IMR-90 (cell line): ENCODE measurements at regions not wholly inside any gene's neighbourhood (a gene's known extent, or its start where the extent isn't known, plus 50 kb on each side); places are given as distances from the start of the nearest gene placed in this dataset.

Source experiments
- ATAC-seq: fragments of 200-7000 bp; cut with Tn5 transposase; 2 replicates; pipeline ENCODE4 v1.9.1; 2020; ENCODE audit warnings: low read depth, mild to moderate bottlenecking, moderate library complexity
- BruUV-seq: library from RNA; stranded (reverse); fragments of 400-500 nt; replicated peaks from 2 replicates; lab custom pipeline; 2021; lab: Mats Ljungman, UMichigan
- CTCF ChIA-PET: fragments of 300-600 bp; formaldehyde crosslinking; extraction: SDS; loops from one replicate; lab custom pipeline; 2021; ENCODE audit warnings: antibody characterized with exemption; lab: Yijun Ruan, JAX
- POLR2A ChIA-PET: fragments of 300-600 bp; sonication (Branson Sonifier 250); formaldehyde crosslinking; loops from one replicate; lab custom pipeline; 2022; ENCODE audit warnings: antibody characterized with exemption; ENCODE audit not compliant: unreplicated experiment; lab: Charles Lee
- DNase-seq: peaks from one replicate; pipeline ENCODE4 v3.0.0; 2013
- H2AFZ ChIP-seq: replicated peaks from 2 replicates; pipeline ENCODE3; 2013; ENCODE audit warnings: low read length, mild to moderate bottlenecking; ENCODE audit not compliant: poor library complexity
- H2AK5ac ChIP-seq: 2 replicates; pipeline ENCODE4 v1.6.1; 2013; ENCODE audit warnings: low read depth, low read length, inconsistent platforms
- H2AK9ac ChIP-seq: replicated peaks from 2 replicates; pipeline ENCODE3; 2013; ENCODE audit warnings: mild to moderate bottlenecking, low read depth, low read length, moderate library complexity; ENCODE audit not compliant: poor library complexity
- H2BK120ac ChIP-seq: 2 replicates; pipeline ENCODE4 v1.6.1; 2013; ENCODE audit warnings: low read depth, low read length, inconsistent platforms
- H2BK15ac ChIP-seq: 3 replicates; pipeline ENCODE4 v1.6.1; 2013; ENCODE audit warnings: low read depth, low read length, inconsistent platforms
- H2BK20ac ChIP-seq: 2 replicates; pipeline ENCODE4 v1.6.1; 2013; ENCODE audit warnings: low read depth, mild to moderate bottlenecking, inconsistent platforms, low read length, moderate library complexity
- H2BK5ac ChIP-seq: 2 replicates; pipeline ENCODE4 v1.6.1; 2013; ENCODE audit warnings: mild to moderate bottlenecking, low read depth, low read length, inconsistent platforms; ENCODE audit not compliant: poor library complexity, severe bottlenecking
- H3K14ac ChIP-seq: replicated peaks from 2 replicates; pipeline ENCODE4 v1.6.1; 2013; ENCODE audit warnings: low read depth, low read length, inconsistent platforms
- H3K18ac ChIP-seq: 2 replicates; pipeline ENCODE4 v1.6.1; 2013; ENCODE audit warnings: low read depth, low read length, control low read depth
- H3K23ac ChIP-seq: 2 replicates; pipeline ENCODE4 v1.6.1; 2013; ENCODE audit warnings: low read depth, low read length, inconsistent platforms
- H3K27ac ChIP-seq: 2 replicates; pipeline ENCODE4 v1.5.1; 2013; ENCODE audit warnings: mild to moderate bottlenecking, control low read depth, low read length; ENCODE audit not compliant: insufficient read depth
- H3K27me3 ChIP-seq: 2 replicates; pipeline ENCODE4 v1.6.1; 2013; ENCODE audit warnings: low read length; ENCODE audit not compliant: control insufficient read depth, insufficient read depth
- H3K36me3 ChIP-seq: 2 replicates; pipeline ENCODE4 v1.6.1; 2013; ENCODE audit warnings: low read length, mixed read lengths; ENCODE audit not compliant: control insufficient read depth, insufficient read depth
- H3K4ac ChIP-seq: 2 replicates; pipeline ENCODE4 v1.6.1; 2013; ENCODE audit warnings: low read depth, low read length, inconsistent platforms
- H3K4me1 ChIP-seq: 2 replicates; pipeline ENCODE4 v1.6.1; 2013; ENCODE audit warnings: low read length, mixed read lengths; ENCODE audit not compliant: control insufficient read depth, insufficient read depth
- H3K4me2 ChIP-seq: 2 replicates; pipeline ENCODE4 v1.6.1; 2013; ENCODE audit warnings: low read depth, mild to moderate bottlenecking, control low read depth, low read length, moderate library complexity
- H3K4me3 ChIP-seq: 2 replicates; pipeline ENCODE4 v1.5.1; 2013; ENCODE audit warnings: low read depth, mild to moderate bottlenecking, control low read depth, low read length, moderate library complexity; ENCODE audit not compliant: insufficient read depth
- H3K56ac ChIP-seq: 2 replicates; pipeline ENCODE4 v1.6.1; 2013; ENCODE audit warnings: low read length, inconsistent platforms; ENCODE audit not compliant: insufficient read depth; ENCODE audit errors: extremely low read depth
- H3K79me1 ChIP-seq, 2 experiments: 2 replicates each; pipeline ENCODE4 v1.6.1; 2013; ENCODE audit warnings: low read length in 2 of 2, inconsistent platforms in 1 of 2, low read depth in 1 of 2
- H3K9ac ChIP-seq: 2 replicates; pipeline ENCODE4 v1.6.1; 2013; ENCODE audit warnings: low read depth, low read length, control low read depth
- H3K9me1 ChIP-seq: 2 replicates; pipeline ENCODE4 v1.6.1; 2013; ENCODE audit warnings: low read length, inconsistent platforms; ENCODE audit not compliant: insufficient read depth
- H3K9me3 ChIP-seq: 2 replicates; pipeline ENCODE4 v1.6.1; 2013; ENCODE audit warnings: low read length; ENCODE audit not compliant: control insufficient read depth, insufficient read depth
- H4K20me1 ChIP-seq: 2 replicates; pipeline ENCODE4 v1.6.1; 2013; ENCODE audit warnings: low read length, inconsistent platforms; ENCODE audit not compliant: insufficient read depth
- H4K5ac ChIP-seq: 2 replicates; pipeline ENCODE4 v1.6.1; 2013; ENCODE audit warnings: mild to moderate bottlenecking, low read depth, low read length, control low read depth
- H4K8ac ChIP-seq, 2 experiments: 2 replicates each; pipeline ENCODE4 v1.6.1; 2013; ENCODE audit warnings: low read depth in 2 of 2, low read length in 2 of 2, control low read depth in 1 of 2, inconsistent platforms in 1 of 2
- H4K91ac ChIP-seq: 2 replicates; pipeline ENCODE4 v1.6.1; 2013; ENCODE audit warnings: low read depth, low read length, inconsistent platforms; ENCODE audit not compliant: insufficient read depth
- BHLHE40 ChIP-seq: fragments of 150-350 bp; IDR thresholded peaks from 2 replicates; pipeline ENCODE4 v1.6.1; 2016; ENCODE audit warnings: mild to moderate bottlenecking, low read depth, low read length
- CEBPB ChIP-seq: IDR thresholded peaks from 2 replicates; pipeline ENCODE4 v1.6.1; 2012; ENCODE audit warnings: low read depth, low read length, improper control_type of control experiment
- CHD1 ChIP-seq: IDR thresholded peaks from 2 replicates; pipeline ENCODE4 v1.6.1; 2012; ENCODE audit warnings: low read depth, low read length, improper control_type of control experiment
- CTCF ChIP-seq: conservative IDR thresholded peaks from 2 replicates; pipeline ENCODE4 v1.5.1; 2012; ENCODE audit warnings: mild to moderate bottlenecking, low read depth, low read length, improper control_type of control experiment
- ELK1 ChIP-seq: fragments of 150-350 bp; IDR thresholded peaks from 2 replicates; pipeline ENCODE4 v1.6.1; 2016; ENCODE audit warnings: low read depth, mild to moderate bottlenecking, low read length, moderate library complexity, borderline replicate concordance
- FOS ChIP-seq: fragments of 150-350 bp; IDR thresholded peaks from 2 replicates; pipeline ENCODE4 v1.6.1; 2016; ENCODE audit warnings: low read depth, low read length
- MAFK ChIP-seq: IDR thresholded peaks from 2 replicates; pipeline ENCODE4 v1.6.1; 2012; ENCODE audit warnings: low read depth, low read length, improper control_type of control experiment
- MAZ ChIP-seq: IDR thresholded peaks from 2 replicates; pipeline ENCODE4 v1.6.1; 2012; ENCODE audit warnings: low read depth, mild to moderate bottlenecking, low read length, improper control_type of control experiment, moderate library complexity, borderline replicate concordance
- MXI1 ChIP-seq: IDR thresholded peaks from 2 replicates; pipeline ENCODE4 v1.6.1; 2012; ENCODE audit warnings: low read depth, mild to moderate bottlenecking, low read length, moderate library complexity, borderline replicate concordance
- POLR2A ChIP-seq: IDR thresholded peaks from 2 replicates; pipeline ENCODE4 v1.6.1; 2012; ENCODE audit warnings: mild to moderate bottlenecking, low read depth, low read length
- RAD21 ChIP-seq: IDR thresholded peaks from 2 replicates; pipeline ENCODE4 v1.6.1; 2012; ENCODE audit warnings: low read length, improper control_type of control experiment
- RCOR1 ChIP-seq: IDR thresholded peaks from 2 replicates; pipeline ENCODE4 v1.6.1; 2012; ENCODE audit warnings: mild to moderate bottlenecking, low read length, improper control_type of control experiment; ENCODE audit not compliant: insufficient replicate concordance
- RFX5 ChIP-seq: IDR thresholded peaks from 2 replicates; pipeline ENCODE4 v1.8.0; 2012; ENCODE audit warnings: low read depth, mild to moderate bottlenecking, low read length, moderate library complexity
- SMC3 ChIP-seq: fragments of 150-350 bp; IDR thresholded peaks from 2 replicates; pipeline ENCODE4 v1.6.1; 2016; ENCODE audit warnings: low read depth, mild to moderate bottlenecking, antibody characterized with exemption, low read length, moderate library complexity
- WGBS, 2 experiments: methylation state at CpG; one replicate each; pipeline versions ENCODE4 v1.1.5 to v1.1.7; 2013; ENCODE audit warnings: missing lambda C conversion rate in 2 of 2; ENCODE audit not compliant: insufficient read length in 1 of 2; ENCODE audit errors: extremely low coverage in 2 of 2; 5-methylcytosine and 5-hydroxymethylcytosine counted together
- dilution Hi-C: fragments of 300-500 bp; cut with HindIII; formaldehyde crosslinking; loops from one replicate; pipeline ENCODE4 v1.14.3; 2018; ENCODE audit warnings: low sequenced_read_pairs; ENCODE audit not compliant: unreplicated experiment
- in situ Hi-C: fragments of 300-500 bp; cut with MboI; formaldehyde crosslinking; loops from 3 replicates; pipeline ENCODE4 v1.14.3; 2019; ENCODE audit warnings: low sequenced_read_pairs, inconsistent platforms, mixed read lengths
- intact Hi-C: fragments of 100-400 bp; cut with micrococcal nuclease; formaldehyde crosslinking; loops from 2 replicates; pipeline ENCODE4 v1.10.0; 2022
- TF ChIP-seq, protein P1 (sequence below): fragments of 150-350 bp; IDR thresholded peaks from 2 replicates; pipeline ENCODE4 v1.6.1; 2017; ENCODE audit warnings: mild to moderate bottlenecking, antibody characterized with exemption, low read length, low read depth

DNA sequence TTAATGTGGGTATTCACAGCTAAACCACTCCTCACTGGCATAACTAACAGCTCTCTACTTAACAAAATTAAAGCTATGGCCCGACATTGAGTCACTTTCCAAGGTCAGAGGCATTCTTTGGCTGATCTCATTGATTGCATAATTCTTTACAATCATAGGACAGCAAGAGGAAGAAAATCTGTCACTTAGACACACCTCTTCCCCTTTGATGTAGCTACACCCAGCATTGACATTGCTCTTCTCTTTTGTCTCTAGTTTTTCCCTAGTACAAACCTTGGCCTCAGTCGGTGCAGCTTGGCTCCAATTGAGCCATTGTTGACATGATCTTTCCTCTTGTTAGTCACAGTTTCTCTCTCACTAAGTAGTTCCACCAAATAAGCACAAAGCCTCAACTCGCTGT is 313.3 kb upstream of the ACTRT1 start:
- Histone ChIP-seq H3K27me3 (no peaks in the 10 kb centered on the region), H2AFZ (no peak overlapping the region), H3K79me1 (no peaks in the 10 kb centered on the region), H4K5ac (no peak overlapping the region), H4K20me1 (no peaks in the 10 kb centered on the region), H3K4ac (no peak overlapping the region), H2BK5ac (no peak overlapping the region), H2BK20ac (no peak overlapping the region), H3K9me1 (no peaks in the 10 kb centered on the region), H3K14ac (no peak overlapping the region), H3K23ac (no peak overlapping the region), H3K4me3 (no peak overlapping the region), H4K91ac (no peak overlapping the region), H2AK9ac (no peak overlapping the region), H3K56ac (no peak overlapping the region), H3K4me1 (no peaks in the 10 kb centered on the region), H3K9ac (no peak overlapping the region), H3K9me3 (no peaks in the 10 kb centered on the region), H2BK15ac (no peak overlapping the region), H2BK120ac (no peak overlapping the region), H3K36me3 (no peaks in the 10 kb centered on the region), H4K8ac (no peak overlapping the region), H2AK5ac (no peak overlapping the region), H3K4me2 (no peak overlapping the region), H3K18ac (no peak overlapping the region), H3K27ac (no peak overlapping the region)
- in situ Hi-C loops (no loop called here), intact Hi-C loops (no loop called here), dilution Hi-C loops (no loop called here)
- no peak for DNase-seq
- ChIA-PET POLR2A (no interaction called here), CTCF (no interaction called here)
- 60% methylated on average over 1 of the region's 3 CpGs; no CpG with 5 or more reads in 1 of the 2 experiments for WGBS, 2 experiments
- TF ChIP-seq CEBPB (no peak), BHLHE40 (no peak), CTCF (no peak), RAD21 (no peak), RFX5 (no peak), MAFK (no peak), MAZ (no peak), ELK1 (no peak), SMC3 (no peak), FOS (no peak), CHD1 (no peak), RCOR1 (no peak), POLR2A (no peak), MXI1 (no peak)
- TF ChIP-seq, protein P1, sequence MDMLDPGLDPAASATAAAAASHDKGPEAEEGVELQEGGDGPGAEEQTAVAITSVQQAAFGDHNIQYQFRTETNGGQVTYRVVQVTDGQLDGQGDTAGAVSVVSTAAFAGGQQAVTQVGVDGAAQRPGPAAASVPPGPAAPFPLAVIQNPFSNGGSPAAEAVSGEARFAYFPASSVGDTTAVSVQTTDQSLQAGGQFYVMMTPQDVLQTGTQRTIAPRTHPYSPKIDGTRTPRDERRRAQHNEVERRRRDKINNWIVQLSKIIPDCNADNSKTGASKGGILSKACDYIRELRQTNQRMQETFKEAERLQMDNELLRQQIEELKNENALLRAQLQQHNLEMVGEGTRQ = no peak
- no TSS peak for BruUV-seq
- ATAC-seq = no peak
